Esophagus squamous epithelium (tissue), 5 donors: ENCODE measurements at regions not wholly inside any gene's neighbourhood (a gene's known extent, or its start where the extent isn't known, plus 50 kb on each side); places are given as distances from the start of the nearest gene placed in this dataset.

Experiments
- DNase-seq: peaks from one replicate; lab custom pipeline; 2025; lab: John Stamatoyannopoulos, UW
- H3K27ac ChIP-seq, 4 donors: fragments of 200-600 bp; sonication (generic); one replicate each; pipeline ENCODE4 v1.5.1; 2016 to 2019; ENCODE audit warnings: mild to moderate bottlenecking in 1 of 4
- H3K27me3 ChIP-seq, 4 donors: fragments of 200-600 bp; sonication (generic); 1 replicate in 3 of 4; 2 replicates in 1 of 4; pipeline versions ENCODE4 v1.5.1 to v1.6.0; 2017 to 2021; ENCODE audit warnings: antibody characterized with exemption in 1 of 4
- H3K36me3 ChIP-seq, 3 donors: fragments of 200-600 bp; sonication (generic); one replicate each; pipeline ENCODE4 v1.5.1; 2016 to 2019
- H3K4me1 ChIP-seq, 3 donors: fragments of 200-600 bp; sonication (generic); one replicate each; pipeline ENCODE4 v1.5.1; 2017 to 2019
- H3K4me3 ChIP-seq, 4 donors: fragments of 200-600 bp; sonication (generic); 1 replicate in 3 of 4; 2 replicates in 1 of 4; pipeline ENCODE4 v1.5.1; 2016 to 2019; ENCODE audit warnings: mild to moderate bottlenecking in 2 of 4, moderate library complexity in 1 of 4
- H3K9me3 ChIP-seq, 3 donors: fragments of 200-600 bp; sonication (generic); one replicate each; pipeline ENCODE4 v1.5.1; 2016 to 2019
- CTCF ChIP-seq, 6 experiments: fragments of 450-650 bp in 4 of 6; fragments of 200-600 bp in 2 of 6; sonication (generic) in 2 of 6; IDR thresholded peaks; one replicate each; pipeline ENCODE4 v1.5.1; 2016 to 2019; ENCODE audit warnings: antibody characterized with exemption in 6 of 6, mild to moderate bottlenecking in 4 of 6, moderate library complexity in 4 of 6
- POLR2A ChIP-seq, 4 donors: fragments of 450-650 bp; IDR thresholded peaks; one replicate each; pipeline ENCODE4 v1.6.1; 2017; ENCODE audit warnings: antibody characterized with exemption in 4 of 4, mild to moderate bottlenecking in 4 of 4, moderate library complexity in 3 of 4
- WGBS, 2 donors: methylation state at CpG; one replicate each; pipeline ENCODE4 v1.1.5; 2018; 5-methylcytosine and 5-hydroxymethylcytosine counted together
- intact Hi-C: fragments of 100-400 bp; cut with DNase I; formaldehyde crosslinking; loops from one replicate; pipeline ENCODE4 v1.15.0; 2022
- donor health status: DM: yes; HTN: yes; CAD: no.

GRCh38 chr2:147095376-147095775, 749.5 kb upstream of the ACVR2A start:
- no peaks in the 10 kb centered on the region for H3K36me3 ChIP-seq
- intact Hi-C loops, result no loop called here
- H3K9me3 ChIP-seq, result no peaks in the 10 kb centered on the region
- H3K27ac ChIP-seq, result no peak overlapping the region
- TF ChIP-seq POLR2A (IDR thresholded peaks at IDR 0.05) (no peak), CTCF (IDR thresholded peaks at IDR 0.05) (no peak)
- H3K27me3 ChIP-seq, result no peaks in the 10 kb centered on the region
- WGBS, 2 donors, result 93 to 96% methylated on average over 2 of the region's 2 CpGs
- H3K4me1 ChIP-seq, result peaks cover 0 to 18% (median 4%) of the 10 kb centered on the region in 3 donors
- no peak overlapping the region for H3K4me3 ChIP-seq
- DNase-seq, result no peak

- 61 to 75% methylated on average over 4 of the region's 4 CpGs for WGBS, 2 donors
- Histone ChIP-seq H3K27me3 (no peaks in the 10 kb centered on the region), H3K9me3 (no peaks in the 10 kb centered on the region), H3K4me1 (peaks cover 0 to 12% (median 0%) of the 10 kb centered on the region in 3 donors), H3K4me3 (no peak overlapping the region), H3K27ac (no peak overlapping the region), H3K36me3 (no peaks in the 10 kb centered on the region)
- DNase-seq, result no peak
- intact Hi-C loops, result no loop called here
- TF ChIP-seq POLR2A (IDR thresholded peaks at IDR 0.05), result no peak
- no peak for TF ChIP-seq CTCF (IDR thresholded peaks at IDR 0.05)
Observed at GRCh38 chr2:147094077-147094476, 750.8 kb upstream of the ACVR2A start.

DNA sequence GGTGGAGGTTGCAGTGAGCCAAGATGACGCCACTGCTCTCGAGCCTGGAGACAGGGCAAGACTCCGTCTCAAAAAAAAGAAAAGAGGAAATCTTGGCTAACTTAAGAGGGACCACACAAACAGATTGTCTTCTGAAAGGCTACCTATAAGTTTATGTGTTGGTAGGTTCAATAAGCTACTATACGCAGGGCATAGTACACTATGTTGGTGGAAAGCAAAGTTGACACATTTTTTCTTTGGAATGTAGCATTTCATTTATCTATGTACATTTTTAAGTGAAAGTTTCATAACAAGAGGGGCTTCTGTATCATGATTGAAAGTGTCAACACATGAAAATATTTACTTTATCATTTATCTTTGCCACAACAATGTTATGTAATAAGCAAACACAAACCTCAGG, 752.6 kb upstream of the ACVR2A start:
- intact Hi-C loops, result no loop called here
- no peaks in the 10 kb centered on the region for H3K9me3 ChIP-seq
- no peak overlapping the region for H3K4me3 ChIP-seq
- no peak for DNase-seq
- no peaks in the 10 kb centered on the region for H3K27me3 ChIP-seq
- H3K4me1 ChIP-seq, result peaks cover 0 to 12% (median 0%) of the 10 kb centered on the region in 3 donors
- H3K27ac ChIP-seq, result no peak overlapping the region
- H3K36me3 ChIP-seq, result no peaks in the 10 kb centered on the region
- TF ChIP-seq POLR2A (IDR thresholded peaks at IDR 0.05), result no peak
- TF ChIP-seq CTCF (IDR thresholded peaks at IDR 0.05), result no peak
- WGBS, 2 donors, result 90 to 95% methylated on average over 4 of the region's 4 CpGs

GRCh38 chr2:147091448-147091847, 753.4 kb upstream of the ACVR2A start:
- intact Hi-C loops, result no loop called here
- WGBS, 2 donors, result 0% methylated on average over 1 of the region's 1 CpG
- Histone ChIP-seq H3K27me3 (no peaks in the 10 kb centered on the region), H3K27ac (no peak overlapping the region), H3K9me3 (no peaks in the 10 kb centered on the region), H3K4me1 (peaks cover 0 to 20% (median 0%) of the 10 kb centered on the region in 3 donors), H3K36me3 (no peaks in the 10 kb centered on the region), H3K4me3 (no peak overlapping the region)
- no peak for DNase-seq
- TF ChIP-seq CTCF (IDR thresholded peaks at IDR 0.05) (no peak), POLR2A (IDR thresholded peaks at IDR 0.05) (no peak)

DNA sequence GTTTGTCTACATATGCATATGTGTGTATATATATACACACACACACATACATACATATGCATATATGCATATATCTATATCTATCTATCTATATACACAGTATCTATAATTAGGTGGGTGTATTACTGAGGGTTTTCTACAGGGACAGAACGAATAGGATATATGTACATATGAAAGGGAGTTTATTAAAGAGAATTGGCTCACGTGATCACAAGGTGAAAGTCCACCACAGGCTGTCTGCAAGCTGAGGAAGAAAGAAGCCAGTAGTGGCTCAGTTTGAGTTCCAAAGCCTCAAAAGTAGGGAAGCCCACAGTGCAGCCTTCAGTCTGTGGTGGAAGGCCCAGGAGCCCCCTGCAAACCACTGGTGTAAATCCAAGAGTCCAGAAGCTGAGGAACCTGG, 756.0 kb upstream of the ACVR2A start:
- WGBS, 2 donors, result 85 to 88% methylated on average over 2 of the region's 2 CpGs
- TF ChIP-seq POLR2A (IDR thresholded peaks at IDR 0.05) (no peak), CTCF (IDR thresholded peaks at IDR 0.05) (no peak)
- no peaks in the 10 kb centered on the region for H3K36me3 ChIP-seq
- no peaks in the 10 kb centered on the region for H3K9me3 ChIP-seq
- intact Hi-C loops, result no loop called here
- H3K27me3 ChIP-seq, result no peaks in the 10 kb centered on the region
- no peak for DNase-seq
- H3K4me1 ChIP-seq, result peaks cover 0 to 22% (median 0%) of the 10 kb centered on the region in 3 donors
- H3K4me3 ChIP-seq, result no peak overlapping the region
- H3K27ac ChIP-seq, result no peak overlapping the region
